HUES64 (cell line): ENCODE measurements at regions not wholly inside any gene's neighbourhood (a gene's known extent, or its start where the extent isn't known, plus 50 kb on each side); places are given as distances from the start of the nearest gene placed in this dataset.
A peak's percentile ranks its signal among the peaks of the same experiment; 100 is the strongest.
"Not testable (repeated sequence)": the region's sequence is repeated elsewhere in the genome, so short reads cannot be mapped to it uniquely, and the experiment has no call there.

Source experiments
- H3K27ac ChIP-seq: 2 replicates; pipeline ENCODE4 v1.7.0; 2013; ENCODE audit warnings: low read depth, low read length, inconsistent platforms
- H3K27me3 ChIP-seq: 2 replicates; pipeline ENCODE4 v1.6.1; 2013; ENCODE audit warnings: mild to moderate bottlenecking, low read length; ENCODE audit not compliant: insufficient read depth
- H3K36me3 ChIP-seq: 2 replicates; pipeline ENCODE4 v1.6.1; 2013; ENCODE audit warnings: mild to moderate bottlenecking, low read length; ENCODE audit not compliant: insufficient read depth
- H3K4me1 ChIP-seq: 2 replicates; pipeline ENCODE4 v1.6.1; 2013; ENCODE audit warnings: mild to moderate bottlenecking, low read length, moderate library complexity; ENCODE audit not compliant: insufficient read depth
- H3K4me3 ChIP-seq: 2 replicates; pipeline ENCODE4 v1.5.1; 2013; ENCODE audit warnings: mild to moderate bottlenecking, low read length, moderate library complexity
- H3K9ac ChIP-seq: 2 replicates; pipeline ENCODE4 v1.6.1; 2013; ENCODE audit warnings: mild to moderate bottlenecking, low read depth, low read length
- H3K9me3 ChIP-seq: 2 replicates; pipeline ENCODE4 v1.6.1; 2013; ENCODE audit warnings: low read depth, low read length; ENCODE audit not compliant: insufficient read depth
- WGBS: fragments of 150-250, 120-280 bp; methylation state at CpG from one replicate; pipeline ENCODE4 v1.1.7; 2013; ENCODE audit warnings: missing lambda C conversion rate; 5-methylcytosine and 5-hydroxymethylcytosine counted together

GRCh38 chr7:46286356-46286755 is 365.3 kb upstream of the IGFBP3 start:
- no peak overlapping the region for H3K9ac ChIP-seq
- no peaks in the 10 kb centered on the region for H3K9me3 ChIP-seq
- no peaks in the 10 kb centered on the region for H3K36me3 ChIP-seq
- 100% methylated on average over 1 of the region's 2 CpGs for WGBS
- no peak overlapping the region for H3K4me3 ChIP-seq
- H3K4me1 ChIP-seq, result peaks cover 27% of the 10 kb centered on the region
- no peaks in the 10 kb centered on the region for H3K27me3 ChIP-seq
- H3K27ac ChIP-seq, result no peak overlapping the region

GRCh38 chr7:46285878-46286277 is 364.8 kb upstream of the IGFBP3 start:
- H3K36me3 ChIP-seq, result no peaks in the 10 kb centered on the region
- H3K4me1 ChIP-seq, result peaks cover 31% of the 10 kb centered on the region
- no peak overlapping the region for H3K27ac ChIP-seq
- H3K9ac ChIP-seq, result no peak overlapping the region
- H3K27me3 ChIP-seq, result no peaks in the 10 kb centered on the region
- H3K4me3 ChIP-seq, result no peak overlapping the region
- no CpG with 5 or more reads among the region's 1 CpG for WGBS
- no peaks in the 10 kb centered on the region for H3K9me3 ChIP-seq

- Histone ChIP-seq H3K4me3 (no peak overlapping the region), H3K9ac (no peak overlapping the region), H3K9me3 (no peaks in the 10 kb centered on the region), H3K36me3 (no peaks in the 10 kb centered on the region), H3K4me1 (peaks cover 34% of the 10 kb centered on the region), H3K27ac (no peak overlapping the region), H3K27me3 (no peaks in the 10 kb centered on the region)
- WGBS, result 93% methylated on average over 7 of the region's 7 CpGs
Observed at GRCh38 chr7:46283852-46284251, 362.8 kb upstream of the IGFBP3 start.

- peak overlapping the region; percentile 74 for H3K27ac ChIP-seq
- no peak overlapping the region for H3K4me3 ChIP-seq
- no CpG with 5 or more reads among the region's 1 CpG for WGBS
- no peaks in the 10 kb centered on the region for H3K36me3 ChIP-seq
- peak overlapping the region; percentile 53; the same call in 1 of the 2 replicates for H3K9ac ChIP-seq
- no peaks in the 10 kb centered on the region for H3K27me3 ChIP-seq
- peaks cover 34% of the 10 kb centered on the region for H3K4me1 ChIP-seq
- H3K9me3 ChIP-seq, result no peaks in the 10 kb centered on the region
Observed at GRCh38 chr7:46282155-46282554, 361.1 kb upstream of the IGFBP3 start.

GRCh38 chr7:46281071-46281470 is 360.0 kb upstream of the IGFBP3 start:
- Histone ChIP-seq H3K4me1 (peaks cover 34% of the 10 kb centered on the region), H3K36me3 (no peaks in the 10 kb centered on the region), H3K27ac (peak overlapping the region; percentile 74; the same call in 1 of the 2 replicates), H3K9ac (no peak overlapping the region), H3K27me3 (no peaks in the 10 kb centered on the region), H3K9me3 (no peaks in the 10 kb centered on the region), H3K4me3 (no peak overlapping the region)
- WGBS, result 89% methylated on average over 1 of the region's 2 CpGs

GRCh38 chr7:46279290-46279689 is 358.2 kb upstream of the IGFBP3 start:
- Histone ChIP-seq H3K27ac (no peak overlapping the region), H3K9me3 (no peaks in the 10 kb centered on the region), H3K4me3 (no peak overlapping the region), H3K9ac (no peak overlapping the region), H3K36me3 (no peaks in the 10 kb centered on the region), H3K4me1 (peaks cover 33% of the 10 kb centered on the region), H3K27me3 (no peaks in the 10 kb centered on the region)
- 100% methylated on average over 2 of the region's 2 CpGs for WGBS

- H3K4me1 ChIP-seq, result 0 out of 2 replicates have a peak, but pooled peaks cover 3% of the 10 kb centered on the region
- no peak overlapping the region for H3K9ac ChIP-seq
- H3K4me3 ChIP-seq, result no peak overlapping the region
- H3K27me3 ChIP-seq, result no peaks in the 10 kb centered on the region
- H3K27ac ChIP-seq, result no peak overlapping the region
- peaks cover 25% of the 10 kb centered on the region for H3K9me3 ChIP-seq
- H3K36me3 ChIP-seq, result no peaks in the 10 kb centered on the region
- 95% methylated on average over 2 of the region's 2 CpGs for WGBS
Observed at GRCh38 chr7:46264646-46265045, 343.6 kb upstream of the IGFBP3 start.

GRCh38 chr7:46261638-46262037 is 340.6 kb upstream of the IGFBP3 start:
- not testable (repeated sequence) for H3K27ac ChIP-seq, H3K4me1 ChIP-seq, H3K9ac ChIP-seq, H3K4me3 ChIP-seq, H3K27me3 ChIP-seq, H3K36me3 ChIP-seq
- peaks cover 25% of the 10 kb centered on the region for H3K9me3 ChIP-seq
- WGBS, result 87% methylated on average over 7 of the region's 9 CpGs

GRCh38 chr7:46259947-46260346 is 338.9 kb upstream of the IGFBP3 start:
- no peaks in the 10 kb centered on the region for H3K4me1 ChIP-seq
- H3K9ac ChIP-seq, result no peak overlapping the region
- no peaks in the 10 kb centered on the region for H3K27me3 ChIP-seq
- WGBS, result 100% methylated on average over 1 of the region's 1 CpG
- H3K36me3 ChIP-seq, result no peaks in the 10 kb centered on the region
- no peak overlapping the region for H3K27ac ChIP-seq
- H3K9me3 ChIP-seq, result peaks cover 25% of the 10 kb centered on the region
- H3K4me3 ChIP-seq, result no peak overlapping the region

- 94% methylated on average over 2 of the region's 3 CpGs for WGBS
- H3K27ac ChIP-seq, result no peak overlapping the region
- no peak overlapping the region for H3K9ac ChIP-seq
Observed at GRCh38 chr7:46257761-46258448, 336.8 kb upstream of the IGFBP3 start.

GRCh38 chr7:46256870-46257661 is 336.0 kb upstream of the IGFBP3 start:
- no peaks in the 10 kb centered on the region for H3K4me1 ChIP-seq
- 83% methylated on average over 8 of the region's 8 CpGs for WGBS
- H3K36me3 ChIP-seq, result no peaks in the 10 kb centered on the region
- H3K27ac ChIP-seq, result no peak overlapping the region
- H3K4me3 ChIP-seq, result no peak overlapping the region
- H3K9me3 ChIP-seq, result peaks cover 17% of the 10 kb centered on the region
- no peak overlapping the region for H3K9ac ChIP-seq
- H3K27me3 ChIP-seq, result no peaks in the 10 kb centered on the region

More at GRCh38 chr7:46257761-46258448, 336.8 kb upstream of the IGFBP3 start:
- Histone ChIP-seq H3K36me3 (no peaks in the 10 kb centered on the region), H3K4me1 (no peaks in the 10 kb centered on the region), H3K27me3 (no peaks in the 10 kb centered on the region), H3K4me3 (no peak overlapping the region), H3K9me3 (peaks cover 23% of the 10 kb centered on the region)
